Skeletal muscle satellite cell (primary cell): ENCODE measurements at regions not wholly inside any gene's neighbourhood (a gene's known extent, or its start where the extent isn't known, plus 50 kb on each side); places are given as distances from the start of the nearest gene placed in this dataset.

ENCODE experiments used
- H3K27me3 ChIP-seq: 2 replicates; pipeline ENCODE4 v1.7.0; 2013; ENCODE audit warnings: low read length; ENCODE audit not compliant: control insufficient read depth, insufficient read depth
- H3K36me3 ChIP-seq: 2 replicates; pipeline ENCODE4 v1.7.0; 2013; ENCODE audit warnings: mild to moderate bottlenecking, control low read depth, low read length; ENCODE audit not compliant: insufficient read depth
- H3K4me1 ChIP-seq: 2 replicates; pipeline ENCODE4 v1.7.0; 2013; ENCODE audit warnings: low read length; ENCODE audit not compliant: control insufficient read depth, insufficient read depth
- H3K4me2 ChIP-seq: 2 replicates; pipeline ENCODE4 v1.7.0; 2013; ENCODE audit warnings: mild to moderate bottlenecking, low read length
- H3K4me3 ChIP-seq: 2 replicates; pipeline ENCODE4 v1.7.0; 2013; ENCODE audit warnings: low read length
- H3K9ac ChIP-seq: 2 replicates; pipeline ENCODE4 v1.7.0; 2013; ENCODE audit warnings: mild to moderate bottlenecking, low read depth, low read length, moderate library complexity
- H3K9me3 ChIP-seq: replicated peaks from 2 replicates; pipeline ENCODE4 v1.7.0; 2013; ENCODE audit warnings: mild to moderate bottlenecking, control low read depth, low read length

- no peak overlapping the region for H3K9ac ChIP-seq
- H3K9me3 ChIP-seq: no peaks in the 10 kb centered on the region
- no peak overlapping the region for H3K4me2 ChIP-seq
- H3K36me3 ChIP-seq: no peaks in the 10 kb centered on the region
- H3K4me3 ChIP-seq: no peak overlapping the region
- H3K4me1 ChIP-seq: no peaks in the 10 kb centered on the region
- no peaks in the 10 kb centered on the region for H3K27me3 ChIP-seq
Observed at GRCh38 chr2:15797939-15798281, 142.4 kb upstream of the MYCN start.

GRCh38 chr2:15798701-15799431 lies 141.5 kb upstream of the MYCN start:
- Histone ChIP-seq H3K27me3 (no peaks in the 10 kb centered on the region), H3K4me2 (no peak overlapping the region), H3K9me3 (peaks cover 4% of the 10 kb centered on the region), H3K4me3 (no peak overlapping the region), H3K4me1 (no peaks in the 10 kb centered on the region), H3K9ac (no peak overlapping the region), H3K36me3 (no peaks in the 10 kb centered on the region)

- no peak overlapping the region for H3K4me2 ChIP-seq
- H3K4me3 ChIP-seq: no peak overlapping the region
- peaks cover 8% of the 10 kb centered on the region for H3K9me3 ChIP-seq
- no peak overlapping the region for H3K9ac ChIP-seq
- no peaks in the 10 kb centered on the region for H3K36me3 ChIP-seq
- no peaks in the 10 kb centered on the region for H3K4me1 ChIP-seq
- H3K27me3 ChIP-seq: no peaks in the 10 kb centered on the region
Observed at GRCh38 chr2:15799432-15799827, 140.9 kb upstream of the MYCN start.

- Histone ChIP-seq H3K36me3 (no peaks in the 10 kb centered on the region), H3K4me2 (no peak overlapping the region), H3K4me1 (no peaks in the 10 kb centered on the region), H3K9ac (no peak overlapping the region), H3K4me3 (no peak overlapping the region), H3K9me3 (peaks cover 9% of the 10 kb centered on the region), H3K27me3 (no peaks in the 10 kb centered on the region)
Observed at GRCh38 chr2:15800495-15801329, 139.6 kb upstream of the MYCN start.

- no peaks in the 10 kb centered on the region for H3K36me3 ChIP-seq
- no peak overlapping the region for H3K9ac ChIP-seq
- H3K4me2 ChIP-seq: no peak overlapping the region
- no peaks in the 10 kb centered on the region for H3K4me1 ChIP-seq
- no peak overlapping the region for H3K4me3 ChIP-seq
- H3K9me3 ChIP-seq: peaks cover 13% of the 10 kb centered on the region
- H3K27me3 ChIP-seq: no peaks in the 10 kb centered on the region
Observed at GRCh38 chr2:15801439-15801838, 138.9 kb upstream of the MYCN start.

- no peaks in the 10 kb centered on the region for H3K36me3 ChIP-seq
- H3K4me1 ChIP-seq: no peaks in the 10 kb centered on the region
- H3K9ac ChIP-seq: no peak overlapping the region
- no peak overlapping the region for H3K4me3 ChIP-seq
- H3K27me3 ChIP-seq: no peaks in the 10 kb centered on the region
- no peak overlapping the region for H3K4me2 ChIP-seq
- H3K9me3 ChIP-seq: peaks cover 13% of the 10 kb centered on the region
Observed at GRCh38 chr2:15801904-15802303, 138.4 kb upstream of the MYCN start.

GRCh38 chr2:15802657-15803542 lies 137.4 kb upstream of the MYCN start:
- Histone ChIP-seq H3K9me3 (peaks cover 13% of the 10 kb centered on the region), H3K36me3 (no peaks in the 10 kb centered on the region), H3K9ac (no peak overlapping the region), H3K4me2 (no peak overlapping the region), H3K27me3 (no peaks in the 10 kb centered on the region), H3K4me1 (no peaks in the 10 kb centered on the region), H3K4me3 (no peak overlapping the region)

- Histone ChIP-seq H3K4me2 (no peak overlapping the region), H3K36me3 (no peaks in the 10 kb centered on the region), H3K4me1 (no peaks in the 10 kb centered on the region), H3K4me3 (no peak overlapping the region), H3K27me3 (no peaks in the 10 kb centered on the region), H3K9ac (no peak overlapping the region), H3K9me3 (peaks cover 13% of the 10 kb centered on the region)
Observed at GRCh38 chr2:15803543-15804245, 136.7 kb upstream of the MYCN start.

GRCh38 chr2:15804246-15804619 lies 136.1 kb upstream of the MYCN start:
- H3K9me3 ChIP-seq: peaks cover 17% of the 10 kb centered on the region
- no peak overlapping the region for H3K4me2 ChIP-seq
- H3K4me3 ChIP-seq: no peak overlapping the region
- no peak overlapping the region for H3K9ac ChIP-seq
- no peaks in the 10 kb centered on the region for H3K36me3 ChIP-seq
- H3K27me3 ChIP-seq: no peaks in the 10 kb centered on the region
- H3K4me1 ChIP-seq: no peaks in the 10 kb centered on the region

GRCh38 chr2:15804691-15805090 lies 135.7 kb upstream of the MYCN start:
- Histone ChIP-seq H3K27me3 (no peaks in the 10 kb centered on the region), H3K36me3 (no peaks in the 10 kb centered on the region), H3K4me3 (no peak overlapping the region), H3K9me3 (peaks cover 17% of the 10 kb centered on the region), H3K4me1 (no peaks in the 10 kb centered on the region), H3K4me2 (no peak overlapping the region), H3K9ac (no peak overlapping the region)

GRCh38 chr2:15805206-15805605 lies 135.1 kb upstream of the MYCN start:
- Histone ChIP-seq H3K36me3 (no peaks in the 10 kb centered on the region), H3K4me3 (no peak overlapping the region), H3K27me3 (no peaks in the 10 kb centered on the region), H3K9ac (no peak overlapping the region), H3K4me1 (no peaks in the 10 kb centered on the region), H3K4me2 (no peak overlapping the region), H3K9me3 (peaks cover 17% of the 10 kb centered on the region)
